AG10803 (cell line): ENCODE measurements at regions not wholly inside any gene's neighbourhood (a gene's known extent, or its start where the extent isn't known, plus 50 kb on each side); places are given as distances from the start of the nearest gene placed in this dataset.
"Not testable (repeated sequence)": the region's sequence is repeated elsewhere in the genome, so short reads cannot be mapped to it uniquely, and the experiment has no call there.

ENCODE experiments used
- DNase-seq: peaks from one replicate; pipeline ENCODE4 v3.0.0; 2010; ENCODE audit warnings: low read depth
- H3K4me3 ChIP-seq: 2 replicates; pipeline ENCODE4 v1.5.1; 2011; ENCODE audit warnings: mild to moderate bottlenecking, low read length, control low read depth
- TF ChIP-seq, protein P1 (sequence below): conservative IDR thresholded peaks from 2 replicates; pipeline ENCODE4 v1.5.1; 2011; ENCODE audit warnings: mild to moderate bottlenecking, low read length, control low read depth, inconsistent platforms

DNA sequence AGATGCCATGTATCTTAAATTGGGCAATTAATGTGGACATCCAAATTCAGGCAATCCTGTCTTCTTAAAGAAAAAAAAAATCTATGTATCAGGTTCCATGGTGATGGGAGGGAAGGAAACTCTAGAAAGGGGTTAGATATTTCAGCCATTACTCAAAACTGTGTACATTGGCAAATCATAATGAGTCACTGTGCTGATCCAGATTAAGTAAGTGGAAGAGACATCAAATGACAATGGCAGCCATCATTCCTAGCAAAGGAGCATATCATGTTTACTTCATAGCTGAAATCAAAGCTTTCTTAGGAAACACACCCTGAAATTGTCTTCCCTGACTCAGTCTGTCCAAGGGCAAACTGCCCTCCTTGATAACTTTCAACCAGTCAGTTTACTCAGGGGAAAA lies 713.3 kb upstream of the GBE1 start:
- no peak for DNase-seq
- H3K4me3 ChIP-seq = no peak overlapping the region
- TF ChIP-seq, protein P1, sequence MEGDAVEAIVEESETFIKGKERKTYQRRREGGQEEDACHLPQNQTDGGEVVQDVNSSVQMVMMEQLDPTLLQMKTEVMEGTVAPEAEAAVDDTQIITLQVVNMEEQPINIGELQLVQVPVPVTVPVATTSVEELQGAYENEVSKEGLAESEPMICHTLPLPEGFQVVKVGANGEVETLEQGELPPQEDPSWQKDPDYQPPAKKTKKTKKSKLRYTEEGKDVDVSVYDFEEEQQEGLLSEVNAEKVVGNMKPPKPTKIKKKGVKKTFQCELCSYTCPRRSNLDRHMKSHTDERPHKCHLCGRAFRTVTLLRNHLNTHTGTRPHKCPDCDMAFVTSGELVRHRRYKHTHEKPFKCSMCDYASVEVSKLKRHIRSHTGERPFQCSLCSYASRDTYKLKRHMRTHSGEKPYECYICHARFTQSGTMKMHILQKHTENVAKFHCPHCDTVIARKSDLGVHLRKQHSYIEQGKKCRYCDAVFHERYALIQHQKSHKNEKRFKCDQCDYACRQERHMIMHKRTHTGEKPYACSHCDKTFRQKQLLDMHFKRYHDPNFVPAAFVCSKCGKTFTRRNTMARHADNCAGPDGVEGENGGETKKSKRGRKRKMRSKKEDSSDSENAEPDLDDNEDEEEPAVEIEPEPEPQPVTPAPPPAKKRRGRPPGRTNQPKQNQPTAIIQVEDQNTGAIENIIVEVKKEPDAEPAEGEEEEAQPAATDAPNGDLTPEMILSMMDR = no peak

- TF ChIP-seq, protein P1 = no peak
- no peak for DNase-seq
- no peak overlapping the region for H3K4me3 ChIP-seq
Measured at GRCh38 chr3:82473864-82474541, 712.6 kb upstream of the GBE1 start.

GRCh38 chr3:82467051-82467450 lies 705.6 kb upstream of the GBE1 start:
- DNase-seq = no peak
- no peak overlapping the region for H3K4me3 ChIP-seq
- TF ChIP-seq, protein P1 = no peak

DNA sequence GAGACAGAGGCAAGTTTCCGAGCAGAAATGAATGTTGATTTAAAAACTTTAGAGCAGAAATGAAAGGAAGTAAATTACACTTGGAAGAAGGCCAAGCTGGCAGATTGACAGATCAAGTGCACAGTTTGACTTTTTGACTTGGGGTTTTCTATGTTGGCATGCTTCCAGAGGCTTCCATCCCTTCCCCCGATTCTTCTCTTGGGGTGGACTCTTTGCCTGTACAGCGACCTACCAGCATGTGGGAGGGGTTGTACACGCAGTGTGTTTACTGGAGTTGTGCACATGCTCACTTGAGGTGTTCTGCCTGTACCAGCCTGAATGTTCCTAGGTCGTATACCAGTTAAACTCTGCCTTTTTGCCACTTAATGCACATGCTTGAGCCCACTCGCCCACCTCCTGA lies 701.5 kb upstream of the GBE1 start:
- H3K4me3 ChIP-seq = no peak overlapping the region
- DNase-seq = no peak
- TF ChIP-seq, protein P1 = no peak

- DNase-seq = no peak
- TF ChIP-seq, protein P1 = no peak
- H3K4me3 ChIP-seq = no peak overlapping the region
Measured at GRCh38 chr3:82461049-82461889, 699.8 kb upstream of the GBE1 start.

DNA sequence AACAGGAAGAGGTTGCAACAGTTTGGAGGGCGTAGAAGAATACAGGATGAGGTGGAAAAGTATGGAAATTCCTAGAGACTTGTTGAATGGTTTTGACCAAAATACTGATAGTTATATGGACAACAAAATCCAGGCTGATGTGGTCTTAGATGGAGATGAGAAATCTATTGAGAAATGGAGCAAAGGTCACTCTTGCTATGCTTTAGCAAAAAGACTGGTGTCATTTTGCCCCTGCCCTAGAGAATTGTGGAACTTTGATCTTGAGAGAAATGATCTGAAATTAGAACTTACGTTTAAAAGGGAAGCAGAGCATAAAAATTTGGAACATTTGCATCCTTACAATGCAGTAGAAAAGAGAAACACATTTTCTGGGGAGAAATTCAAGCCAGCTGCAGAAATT lies 686.9 kb upstream of the GBE1 start:
- TF ChIP-seq, protein P1 = no peak
- no peak for DNase-seq
- H3K4me3 ChIP-seq = no peak overlapping the region

DNA sequence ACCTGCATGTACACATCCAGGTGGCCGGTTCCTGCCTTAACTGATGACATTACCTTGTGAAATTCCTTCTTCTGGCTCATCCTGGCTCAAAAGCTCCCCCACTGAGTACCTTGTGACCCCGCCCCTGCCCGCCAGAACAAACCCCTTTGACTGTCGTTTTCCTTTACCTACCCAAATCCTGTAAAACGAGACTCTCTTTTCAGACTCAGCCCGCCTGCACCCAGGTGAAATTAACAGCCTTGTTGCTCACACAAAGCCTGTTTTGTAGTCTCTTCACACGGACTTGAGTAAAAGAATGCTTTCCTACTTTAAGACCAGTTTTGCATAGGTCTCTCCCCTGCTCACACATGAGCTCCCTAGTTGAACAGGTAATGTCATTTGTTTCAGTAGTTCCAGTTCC lies 667.4 kb upstream of the GBE1 start:
- DNase-seq, H3K4me3 ChIP-seq: not testable (repeated sequence)
